ENCODE measurements at regions not wholly inside any gene's neighbourhood (a gene's known extent, or its start where the extent isn't known, plus 50 kb on each side); places are given as distances from the start of the nearest gene placed in this dataset.

DNA sequence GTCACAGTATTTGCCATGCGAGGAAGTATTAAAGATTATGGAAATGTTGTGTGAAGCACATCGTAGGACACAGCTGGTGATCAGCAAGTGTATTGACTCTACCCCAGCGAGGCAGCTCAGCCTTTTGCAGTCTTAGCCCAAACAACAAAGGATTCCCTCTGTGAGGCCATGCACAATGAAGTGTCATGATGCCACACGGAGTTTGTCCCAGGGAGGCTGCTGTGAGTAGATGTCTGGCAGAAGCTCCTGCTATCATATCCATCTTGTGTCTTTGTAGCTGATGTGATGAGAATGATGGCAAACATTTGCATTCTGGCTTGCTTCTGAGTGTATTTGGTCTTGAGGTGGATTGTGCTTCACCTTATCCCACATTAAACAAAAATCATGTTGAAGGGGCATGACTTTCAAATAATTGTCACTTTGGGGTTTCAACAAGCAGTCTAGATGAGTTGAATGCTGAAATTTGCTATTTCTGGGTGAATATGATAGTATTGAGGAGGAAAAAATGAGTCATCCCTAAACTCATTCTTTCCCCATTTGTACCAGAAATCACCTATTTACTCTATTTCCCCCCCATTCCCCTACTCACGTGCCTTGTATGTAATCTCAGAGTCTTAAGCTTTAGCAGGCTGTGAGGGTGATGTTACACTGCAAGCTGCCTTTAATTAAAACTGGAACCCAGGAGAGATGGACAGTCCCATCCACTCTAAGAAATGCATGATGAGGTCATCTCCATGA, 273.5 kb downstream of the RNF144A start:
- Histone ChIP-seq H3K4me1 (ENCODE audit: control insufficient read depth, insufficient read depth, low read length, poor library complexity, severe bottlenecking) (peaks cover 9% of the 10 kb centered on the region), H3K27ac (ENCODE audit: low read depth, low read length, severe bottlenecking) (no peak overlapping the region), H3K9me3 (ENCODE audit: control insufficient read depth, low read length) (no peaks in the 10 kb centered on the region), H3K4me3 (ENCODE audit: extremely low read depth, insufficient read depth, low read length, poor library complexity, severe bottlenecking) (no peak overlapping the region), H3K36me3 (ENCODE audit: control insufficient read depth, insufficient read depth, low read length) (no peaks in the 10 kb centered on the region)
- 23 to 39% methylated on average over 3 to 4 of the region's 5 CpGs for WGBS, 2 experiments (ENCODE audit: insufficient coverage in 2 of 2)

DNA sequence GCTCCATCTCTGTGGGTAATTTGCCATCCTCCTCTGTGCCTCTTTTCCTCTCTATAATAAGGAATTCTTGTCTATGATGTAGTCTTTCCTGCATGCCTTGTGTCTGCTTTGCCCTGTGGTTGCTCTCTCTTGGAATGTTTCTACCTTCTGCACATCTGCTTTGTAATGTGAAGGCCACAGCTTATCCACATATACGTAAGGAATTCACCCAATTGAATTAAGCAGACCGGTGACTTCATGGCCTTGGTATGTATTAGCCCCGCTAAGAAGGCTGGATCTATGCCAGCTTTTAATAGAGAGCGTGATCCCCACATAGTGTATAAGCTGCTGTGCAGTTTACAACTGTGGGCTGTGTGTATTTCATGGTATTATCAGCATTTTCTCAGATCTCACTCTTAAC, 274.7 kb downstream of the RNF144A start:
- Histone ChIP-seq H3K9me3 (ENCODE audit: control insufficient read depth, low read length) (no peaks in the 10 kb centered on the region), H3K36me3 (ENCODE audit: control insufficient read depth, insufficient read depth, low read length) (no peaks in the 10 kb centered on the region), H3K4me3 (ENCODE audit: extremely low read depth, insufficient read depth, low read length, poor library complexity, severe bottlenecking) (no peak overlapping the region), H3K4me1 (ENCODE audit: control insufficient read depth, insufficient read depth, low read length, poor library complexity, severe bottlenecking) (peaks cover 9% of the 10 kb centered on the region), H3K27ac (ENCODE audit: low read depth, low read length, severe bottlenecking) (peak overlapping the region; percentile 13)
- 60 to 73% methylated on average over 1 to 3 of the region's 4 CpGs for WGBS, 2 experiments (ENCODE audit: insufficient coverage in 2 of 2)

DNA sequence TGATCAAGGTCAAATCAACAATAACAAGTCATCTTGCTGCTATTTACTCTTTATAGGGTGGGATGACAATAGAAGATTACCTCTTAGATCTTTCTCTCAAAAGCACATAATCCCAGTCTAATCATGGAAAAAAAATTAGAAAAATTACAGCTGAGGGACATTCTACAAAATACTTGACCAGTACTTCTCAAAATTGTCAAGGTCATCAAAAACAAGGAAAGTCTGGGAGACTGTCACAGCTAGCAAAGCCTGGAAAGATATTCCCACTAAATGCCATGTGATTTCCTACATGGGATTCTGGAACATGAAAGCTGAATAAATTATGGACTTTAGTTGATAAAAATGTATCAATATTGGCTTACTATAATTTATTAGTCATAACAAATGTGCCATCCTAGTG, 276.2 kb downstream of the RNF144A start:
- Histone ChIP-seq H3K9me3 (ENCODE audit: control insufficient read depth, low read length) (no peaks in the 10 kb centered on the region), H3K27ac (ENCODE audit: low read depth, low read length, severe bottlenecking) (no peak overlapping the region), H3K4me1 (ENCODE audit: control insufficient read depth, insufficient read depth, low read length, poor library complexity, severe bottlenecking) (peaks cover 9% of the 10 kb centered on the region), H3K36me3 (ENCODE audit: control insufficient read depth, insufficient read depth, low read length) (no peaks in the 10 kb centered on the region), H3K4me3 (ENCODE audit: extremely low read depth, insufficient read depth, low read length, poor library complexity, severe bottlenecking) (no peak overlapping the region)

DNA sequence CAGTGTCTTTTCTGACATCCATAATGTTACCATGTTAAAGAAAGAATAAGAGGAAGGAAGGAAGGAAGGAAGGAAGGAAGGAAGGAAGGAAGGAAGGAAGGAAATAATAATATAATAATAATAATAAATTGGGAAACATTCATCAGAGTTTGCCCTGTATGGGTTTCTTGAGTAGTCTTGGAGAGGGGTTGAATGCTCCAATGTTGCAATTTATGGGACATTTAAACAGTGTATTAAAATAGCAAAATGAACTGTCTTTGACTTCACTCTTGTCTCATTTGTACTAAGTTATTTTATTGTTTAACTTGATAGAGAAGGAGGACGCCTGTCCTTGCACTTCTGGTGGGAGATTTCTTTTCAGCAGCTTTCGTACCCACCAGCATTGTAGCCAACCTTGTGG, 277.7 kb downstream of the RNF144A start:
- Histone ChIP-seq H3K4me1 (ENCODE audit: control insufficient read depth, insufficient read depth, low read length, poor library complexity, severe bottlenecking) (peaks cover 9% of the 10 kb centered on the region), H3K4me3 (ENCODE audit: extremely low read depth, insufficient read depth, low read length, poor library complexity, severe bottlenecking) (no peak overlapping the region), H3K27ac (ENCODE audit: low read depth, low read length, severe bottlenecking) (no peak overlapping the region), H3K36me3 (ENCODE audit: control insufficient read depth, insufficient read depth, low read length) (no peaks in the 10 kb centered on the region), H3K9me3 (ENCODE audit: control insufficient read depth, low read length) (no peaks in the 10 kb centered on the region)
- WGBS, 2 experiments (ENCODE audit: insufficient coverage in 2 of 2), result no CpG with 5 or more reads among the region's 2 CpGs

DNA sequence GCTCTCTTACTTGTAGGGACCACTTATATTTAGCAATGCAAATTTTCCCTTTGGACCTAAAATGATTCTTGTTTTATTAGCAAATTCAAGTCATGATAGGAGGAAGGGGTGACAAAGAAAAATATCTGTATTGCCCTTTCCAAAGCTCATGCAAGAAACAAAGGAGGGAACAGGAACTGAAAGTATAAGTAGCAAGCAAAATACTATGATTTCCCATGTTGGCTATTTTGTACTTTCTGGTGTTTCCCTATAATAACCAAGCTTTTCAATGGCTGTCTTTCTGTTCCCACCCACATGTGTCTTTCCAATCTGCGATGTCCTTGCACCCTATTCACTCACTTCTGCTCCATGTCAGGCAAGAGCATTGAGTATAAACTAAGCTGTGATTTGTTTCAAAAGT, 279.7 kb downstream of the RNF144A start:
- H3K36me3 ChIP-seq (ENCODE audit: control insufficient read depth, insufficient read depth, low read length), result no peaks in the 10 kb centered on the region
- WGBS, 2 experiments (ENCODE audit: insufficient coverage in 2 of 2), result no CpG with 5 or more reads among the region's 1 CpG
- no peaks in the 10 kb centered on the region for H3K9me3 ChIP-seq (ENCODE audit: control insufficient read depth, low read length)
- H3K4me3 ChIP-seq (ENCODE audit: extremely low read depth, insufficient read depth, low read length, poor library complexity, severe bottlenecking), result no peak overlapping the region
- no peak overlapping the region for H3K27ac ChIP-seq (ENCODE audit: low read depth, low read length, severe bottlenecking)
- peaks cover 5% of the 10 kb centered on the region for H3K4me1 ChIP-seq (ENCODE audit: control insufficient read depth, insufficient read depth, low read length, poor library complexity, severe bottlenecking)

DNA sequence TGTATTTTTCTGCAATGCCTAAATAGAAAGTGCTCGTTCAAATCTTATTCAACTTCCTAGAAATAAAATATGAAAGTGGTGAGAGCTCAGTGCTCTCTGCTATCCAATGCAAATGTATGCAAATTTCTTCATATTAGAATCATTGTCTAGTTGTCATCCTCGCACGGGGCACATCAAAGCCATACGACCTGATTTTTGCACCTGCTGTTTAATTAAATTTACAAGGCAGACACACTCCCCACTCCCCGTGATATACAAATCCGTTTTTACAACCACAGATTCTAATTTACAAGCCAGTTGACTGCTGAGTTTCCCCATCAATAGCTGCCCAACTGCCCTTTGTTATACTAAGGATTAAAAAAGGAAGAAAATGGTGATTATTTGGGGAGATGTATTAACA, 284.6 kb downstream of the RNF144A start:
- no peaks in the 10 kb centered on the region for H3K36me3 ChIP-seq (ENCODE audit: control insufficient read depth, insufficient read depth, low read length)
- WGBS, 2 experiments (ENCODE audit: insufficient coverage in 2 of 2), result 54 to 63% methylated on average over 2 to 3 of the region's 6 CpGs
- H3K4me3 ChIP-seq (ENCODE audit: extremely low read depth, insufficient read depth, low read length, poor library complexity, severe bottlenecking), result no peak overlapping the region

DNA sequence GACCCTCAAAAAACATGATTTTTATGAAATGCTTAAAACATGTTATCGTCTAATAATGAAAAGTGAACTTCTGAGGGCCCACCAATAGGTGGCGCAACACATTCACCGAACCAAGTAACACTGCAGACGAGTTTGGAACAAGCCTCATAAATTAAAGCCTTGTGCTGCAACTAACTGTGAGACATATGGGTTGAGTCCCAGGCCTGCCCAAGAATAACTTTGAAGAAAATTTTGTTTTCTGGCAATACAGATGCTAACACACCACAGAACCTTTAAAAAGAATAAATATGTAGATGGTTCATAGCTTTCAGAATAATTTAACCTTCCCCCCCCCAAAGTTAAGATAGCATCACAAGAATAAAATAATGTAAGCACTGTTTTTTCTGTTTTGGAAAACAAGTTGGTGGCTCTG, 285.9 kb downstream of the RNF144A start:
- H3K9me3 ChIP-seq (ENCODE audit: control insufficient read depth, low read length), result no peaks in the 10 kb centered on the region
- H3K4me1 ChIP-seq (ENCODE audit: control insufficient read depth, insufficient read depth, low read length, poor library complexity, severe bottlenecking), result no peaks in the 10 kb centered on the region
- no peak overlapping the region for H3K27ac ChIP-seq (ENCODE audit: low read depth, low read length, severe bottlenecking)
- H3K4me3 ChIP-seq (ENCODE audit: extremely low read depth, insufficient read depth, low read length, poor library complexity, severe bottlenecking), result no peak overlapping the region
- H3K36me3 ChIP-seq (ENCODE audit: control insufficient read depth, insufficient read depth, low read length), result no peaks in the 10 kb centered on the region
- WGBS, 2 experiments (ENCODE audit: insufficient coverage in 2 of 2), result 0% methylated on average over 3 of the region's 4 CpGs

More for the DNA sequence above, 284.6 kb downstream of the RNF144A start:
- no peak overlapping the region for H3K27ac ChIP-seq (ENCODE audit: low read depth, low read length, severe bottlenecking)
- H3K9me3 ChIP-seq (ENCODE audit: control insufficient read depth, low read length), result no peaks in the 10 kb centered on the region
- H3K4me1 ChIP-seq (ENCODE audit: control insufficient read depth, insufficient read depth, low read length, poor library complexity, severe bottlenecking), result no peaks in the 10 kb centered on the region

DNA sequence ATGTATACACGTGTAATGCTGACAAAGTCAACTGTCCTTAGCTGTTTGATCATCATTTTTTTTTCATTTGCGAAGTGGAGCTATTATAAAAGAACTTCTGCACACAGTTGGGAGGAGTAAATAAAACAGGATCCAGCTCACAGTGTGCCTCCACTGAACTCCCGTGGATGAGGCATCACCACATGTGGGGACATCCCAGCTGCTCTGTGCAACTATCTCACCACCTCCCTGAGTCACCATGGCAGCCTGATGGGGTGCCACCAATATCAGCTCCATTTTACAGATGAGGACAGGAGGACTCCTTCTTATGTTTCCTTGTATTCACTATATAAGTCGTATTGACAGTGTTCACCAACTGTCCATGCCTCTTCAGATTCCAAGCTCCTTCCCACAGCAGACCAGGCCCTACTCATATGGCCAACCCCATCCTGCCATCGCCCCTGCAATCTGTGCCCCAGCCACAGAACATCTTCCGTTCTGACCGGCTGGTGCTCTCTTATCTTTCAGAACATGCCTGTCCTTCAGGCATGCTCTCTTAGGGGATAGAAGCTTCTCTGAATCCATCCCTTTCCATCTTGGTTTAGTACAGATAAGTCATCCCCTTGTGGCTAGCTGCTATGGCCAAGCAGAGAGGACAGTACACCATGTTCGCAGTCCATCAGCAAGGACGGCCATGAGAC, 288.1 kb downstream of the RNF144A start:
- Histone ChIP-seq H3K4me3 (ENCODE audit: extremely low read depth, insufficient read depth, low read length, poor library complexity, severe bottlenecking) (no peak overlapping the region), H3K36me3 (ENCODE audit: control insufficient read depth, insufficient read depth, low read length) (no peaks in the 10 kb centered on the region), H3K4me1 (ENCODE audit: control insufficient read depth, insufficient read depth, low read length, poor library complexity, severe bottlenecking) (no peaks in the 10 kb centered on the region), H3K27ac (ENCODE audit: low read depth, low read length, severe bottlenecking) (no peak overlapping the region), H3K9me3 (ENCODE audit: control insufficient read depth, low read length) (no peaks in the 10 kb centered on the region)
- WGBS, 2 experiments (ENCODE audit: insufficient coverage in 2 of 2), result 90 to 95% methylated on average over 7 to 8 of the region's 9 CpGs

DNA sequence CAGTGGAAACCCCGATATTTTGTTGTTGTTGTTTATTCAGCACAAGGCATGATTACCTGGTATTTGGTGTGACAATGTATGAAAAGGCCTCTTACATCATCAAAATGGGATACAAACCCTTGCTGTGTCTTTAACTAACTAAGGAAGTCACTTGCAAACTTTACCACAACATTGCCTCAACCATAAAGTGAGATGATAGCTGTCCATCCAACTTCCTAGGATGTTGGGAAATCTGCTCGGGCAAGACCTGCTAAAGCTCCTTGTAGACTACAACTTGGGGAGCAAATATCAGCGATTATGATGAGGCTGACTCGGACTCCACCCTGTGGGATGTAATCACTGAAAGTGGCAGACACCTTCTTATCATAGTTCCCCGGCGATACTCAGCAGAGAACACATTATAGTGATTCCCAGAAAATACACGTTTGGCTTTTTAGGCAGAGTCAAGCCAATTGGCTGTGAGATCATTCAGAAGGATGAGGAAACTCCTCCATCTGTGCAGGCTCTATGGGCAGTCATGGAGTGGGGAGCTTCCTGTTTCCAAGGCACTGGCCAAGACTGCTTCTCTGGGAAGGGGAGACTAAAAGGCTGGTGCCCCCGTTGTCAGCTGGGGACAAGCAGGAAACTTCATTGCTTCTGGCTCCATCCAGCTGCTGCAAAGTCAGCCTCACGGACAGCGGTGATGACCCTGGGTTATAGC, 289.0 kb downstream of the RNF144A start:
- H3K36me3 ChIP-seq (ENCODE audit: control insufficient read depth, insufficient read depth, low read length), result no peaks in the 10 kb centered on the region
- no peaks in the 10 kb centered on the region for H3K9me3 ChIP-seq (ENCODE audit: control insufficient read depth, low read length)
- no peaks in the 10 kb centered on the region for H3K4me1 ChIP-seq (ENCODE audit: control insufficient read depth, insufficient read depth, low read length, poor library complexity, severe bottlenecking)
- 93 to 96% methylated on average over 6 to 10 of the region's 10 CpGs for WGBS, 2 experiments (ENCODE audit: insufficient coverage in 2 of 2)
- H3K27ac ChIP-seq (ENCODE audit: low read depth, low read length, severe bottlenecking), result no peak overlapping the region
- H3K4me3 ChIP-seq (ENCODE audit: extremely low read depth, insufficient read depth, low read length, poor library complexity, severe bottlenecking), result no peak overlapping the region

DNA sequence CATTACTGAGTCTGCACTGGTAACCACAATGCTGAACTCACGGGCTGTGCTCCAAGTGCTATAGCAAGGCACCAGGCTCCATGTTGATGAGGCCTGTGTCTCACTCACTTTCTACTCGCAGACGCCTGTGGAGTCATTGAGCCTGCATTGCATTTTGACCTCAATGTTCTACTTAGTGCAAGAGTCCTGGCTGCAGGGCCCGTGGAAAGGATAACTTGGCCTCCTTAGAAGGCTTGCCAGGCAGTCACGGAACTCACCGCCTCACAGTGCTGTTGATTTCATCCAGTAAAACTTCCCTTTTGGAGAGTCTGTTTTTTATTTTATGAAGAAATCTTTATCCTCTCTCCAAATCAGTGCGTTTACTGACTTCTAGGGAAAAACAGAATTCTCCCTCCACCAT, 290.4 kb downstream of the RNF144A start:
- no peak overlapping the region for H3K27ac ChIP-seq (ENCODE audit: low read depth, low read length, severe bottlenecking)
- WGBS, 2 experiments (ENCODE audit: insufficient coverage in 2 of 2), result 96 to 98% methylated on average over 4 to 6 of the region's 7 CpGs
- no peaks in the 10 kb centered on the region for H3K4me1 ChIP-seq (ENCODE audit: control insufficient read depth, insufficient read depth, low read length, poor library complexity, severe bottlenecking)
- H3K36me3 ChIP-seq (ENCODE audit: control insufficient read depth, insufficient read depth, low read length), result no peaks in the 10 kb centered on the region
- H3K4me3 ChIP-seq (ENCODE audit: extremely low read depth, insufficient read depth, low read length, poor library complexity, severe bottlenecking), result no peak overlapping the region
- no peaks in the 10 kb centered on the region for H3K9me3 ChIP-seq (ENCODE audit: control insufficient read depth, low read length)

All from mesodermal cell (in vitro differentiated cells).